Endothelial cell (in vitro differentiated cells): ENCODE measurements at regions not wholly inside any gene's neighbourhood (a gene's known extent, or its start where the extent isn't known, plus 50 kb on each side); places are given as distances from the start of the nearest gene placed in this dataset.

Experiments
- DNase-seq: peaks from one replicate; pipeline ENCODE4 v3.0.0; 2021; ENCODE audit warnings: low spot score
- H3K27ac Mint-ChIP-seq: one replicate; pipeline ENCODE4 v1.8.0; 2021; ENCODE audit warnings: mixed read lengths, inconsistent platforms; ENCODE audit not compliant: unreplicated experiment
- H3K27me3 Mint-ChIP-seq: one replicate; pipeline ENCODE4 v1.8.0; 2021; ENCODE audit warnings: mild to moderate bottlenecking, moderate library complexity, mixed read lengths, inconsistent platforms; ENCODE audit not compliant: unreplicated experiment
- H3K36me3 Mint-ChIP-seq: one replicate; pipeline ENCODE4 v1.8.0; 2021; ENCODE audit warnings: mild to moderate bottlenecking, low read depth, mixed read lengths, inconsistent platforms; ENCODE audit not compliant: unreplicated experiment
- H3K4me1 Mint-ChIP-seq: one replicate; pipeline ENCODE4 v1.8.0; 2021; ENCODE audit warnings: mild to moderate bottlenecking, mixed read lengths, inconsistent platforms; ENCODE audit not compliant: unreplicated experiment
- H3K4me3 Mint-ChIP-seq: one replicate; pipeline ENCODE4 v1.8.0; 2021; ENCODE audit warnings: mild to moderate bottlenecking, mixed read lengths, inconsistent platforms; ENCODE audit not compliant: unreplicated experiment
- H3K9me3 Mint-ChIP-seq: one replicate; pipeline ENCODE4 v1.8.0; 2021; ENCODE audit warnings: mixed read lengths, inconsistent platforms; ENCODE audit not compliant: unreplicated experiment
- TF ChIP-seq, protein P1 (sequence below): fragments of 200-600 bp; sonication (generic); IDR thresholded peaks from one replicate; pipeline ENCODE4 v1.5.0; 2021; ENCODE audit warnings: antibody characterized with exemption; ENCODE audit not compliant: unreplicated experiment

DNA sequence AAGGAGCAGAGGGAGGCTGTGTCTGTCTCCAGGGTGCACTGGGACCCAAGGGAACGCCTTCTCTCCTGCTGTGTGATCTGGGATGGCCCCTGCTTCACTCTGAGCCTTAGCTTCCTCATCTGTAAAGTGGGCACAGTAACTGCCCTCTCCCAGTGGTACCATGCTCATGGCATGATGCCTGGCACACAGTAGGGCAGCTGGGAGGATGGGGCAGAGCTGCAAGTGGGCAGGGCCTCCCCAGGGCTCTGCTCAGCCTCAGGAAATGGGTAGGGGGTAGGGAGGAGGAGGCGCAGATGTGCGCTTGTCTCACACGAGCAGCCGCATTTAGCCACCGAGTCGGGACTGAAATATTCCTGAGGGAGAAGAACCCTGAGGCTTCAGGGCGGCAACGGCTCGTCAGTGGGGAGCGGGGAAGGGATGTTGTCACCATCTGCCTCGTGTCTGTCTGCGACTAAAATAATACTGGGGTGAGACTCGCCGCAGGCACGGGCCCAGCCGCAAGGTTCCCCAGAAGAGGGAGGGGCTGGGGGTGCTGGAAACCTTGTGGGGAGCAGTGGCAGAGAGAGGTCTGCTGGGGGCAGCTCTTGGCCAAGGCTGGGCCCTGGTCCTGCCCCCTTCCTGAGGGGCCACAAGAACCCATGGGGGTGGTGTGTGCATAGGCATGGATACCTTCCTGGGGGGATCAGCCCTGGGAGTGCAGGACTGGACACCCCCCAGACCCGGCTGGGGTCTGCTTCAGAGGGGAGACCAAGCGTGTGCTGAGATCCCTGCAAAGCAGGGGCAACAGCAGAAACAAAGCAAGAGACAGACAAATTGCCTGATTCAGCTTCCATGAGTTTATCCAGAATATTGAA lies 55.2 kb upstream of the PSD2 start:
- Mint-ChIP-seq H3K4me1 (no peaks in the 10 kb centered on the region), H3K36me3 (peaks cover 4% of the 10 kb centered on the region), H3K4me3 (no peak overlapping the region), H3K27me3 (peaks cover 4% of the 10 kb centered on the region), H3K9me3 (no peaks in the 10 kb centered on the region), H3K27ac (no peak overlapping the region)
- DNase-seq = no peak
- TF ChIP-seq, protein P1, sequence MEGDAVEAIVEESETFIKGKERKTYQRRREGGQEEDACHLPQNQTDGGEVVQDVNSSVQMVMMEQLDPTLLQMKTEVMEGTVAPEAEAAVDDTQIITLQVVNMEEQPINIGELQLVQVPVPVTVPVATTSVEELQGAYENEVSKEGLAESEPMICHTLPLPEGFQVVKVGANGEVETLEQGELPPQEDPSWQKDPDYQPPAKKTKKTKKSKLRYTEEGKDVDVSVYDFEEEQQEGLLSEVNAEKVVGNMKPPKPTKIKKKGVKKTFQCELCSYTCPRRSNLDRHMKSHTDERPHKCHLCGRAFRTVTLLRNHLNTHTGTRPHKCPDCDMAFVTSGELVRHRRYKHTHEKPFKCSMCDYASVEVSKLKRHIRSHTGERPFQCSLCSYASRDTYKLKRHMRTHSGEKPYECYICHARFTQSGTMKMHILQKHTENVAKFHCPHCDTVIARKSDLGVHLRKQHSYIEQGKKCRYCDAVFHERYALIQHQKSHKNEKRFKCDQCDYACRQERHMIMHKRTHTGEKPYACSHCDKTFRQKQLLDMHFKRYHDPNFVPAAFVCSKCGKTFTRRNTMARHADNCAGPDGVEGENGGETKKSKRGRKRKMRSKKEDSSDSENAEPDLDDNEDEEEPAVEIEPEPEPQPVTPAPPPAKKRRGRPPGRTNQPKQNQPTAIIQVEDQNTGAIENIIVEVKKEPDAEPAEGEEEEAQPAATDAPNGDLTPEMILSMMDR = no peak

DNA sequence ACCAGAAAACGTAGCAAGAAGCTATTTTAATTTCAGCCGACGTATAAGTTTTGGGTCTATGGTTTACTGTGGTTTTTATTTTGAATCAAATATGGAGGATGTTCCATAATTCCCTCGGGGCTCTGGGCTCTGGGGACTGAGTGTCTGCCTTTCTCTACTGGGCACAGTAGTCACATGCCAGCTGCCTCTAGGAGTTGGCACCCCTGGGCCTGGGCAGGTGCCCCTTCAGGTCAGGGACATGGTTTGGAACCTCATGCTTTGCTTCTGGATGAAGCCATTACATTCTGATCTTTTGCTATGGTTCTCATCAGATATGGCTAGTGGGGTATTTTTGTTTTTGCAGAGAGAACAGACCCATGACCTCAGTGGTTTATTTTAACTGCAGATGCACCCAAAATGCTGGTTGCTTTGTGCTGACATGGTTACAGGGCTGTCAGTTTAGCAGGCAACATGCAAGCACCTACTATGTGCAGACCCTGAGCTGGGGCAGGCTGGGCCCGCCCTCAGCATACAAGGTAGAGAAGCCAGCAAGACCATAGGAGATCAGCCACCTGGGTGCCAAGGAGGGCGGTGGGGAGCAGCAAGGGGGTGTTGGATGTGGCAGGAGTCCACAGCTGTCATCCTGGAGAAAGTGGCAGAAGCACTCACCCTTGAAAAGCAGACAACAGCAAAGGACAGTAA lies 54.5 kb upstream of the PSD2 start:
- H3K4me1 Mint-ChIP-seq = peaks cover 4% of the 10 kb centered on the region
- peak overlapping the region; percentile 38 for H3K27ac Mint-ChIP-seq
- DNase-seq = no peak
- peaks cover 4% of the 10 kb centered on the region for H3K36me3 Mint-ChIP-seq
- TF ChIP-seq, protein P1 = no peak
- peaks cover 6% of the 10 kb centered on the region for H3K27me3 Mint-ChIP-seq
- no peaks in the 10 kb centered on the region for H3K9me3 Mint-ChIP-seq
- no peak overlapping the region for H3K4me3 Mint-ChIP-seq

DNA sequence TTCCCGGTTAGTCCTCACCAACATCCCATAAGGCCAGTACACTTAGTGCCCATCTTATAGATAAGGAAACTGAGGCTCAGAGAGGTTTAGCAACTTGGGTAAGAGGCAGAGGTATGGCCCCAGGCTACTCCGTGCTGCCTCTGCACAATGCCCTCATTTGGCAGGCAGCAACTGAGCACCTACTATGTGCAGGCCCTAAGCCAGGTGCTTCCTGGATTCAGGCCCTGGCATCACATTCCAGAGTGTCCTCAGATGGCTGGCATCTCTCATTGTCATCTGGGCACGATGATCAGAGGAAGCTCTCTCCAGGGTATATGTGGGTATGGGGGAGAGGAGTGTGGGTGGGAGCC lies 53.8 kb upstream of the PSD2 start:
- TF ChIP-seq, protein P1 = no peak
- Mint-ChIP-seq H3K27me3 (peaks cover 7% of the 10 kb centered on the region), H3K36me3 (peaks cover 4% of the 10 kb centered on the region), H3K27ac (no peak overlapping the region), H3K9me3 (no peaks in the 10 kb centered on the region), H3K4me1 (peaks cover 5% of the 10 kb centered on the region), H3K4me3 (no peak overlapping the region)
- no peak for DNase-seq

DNA sequence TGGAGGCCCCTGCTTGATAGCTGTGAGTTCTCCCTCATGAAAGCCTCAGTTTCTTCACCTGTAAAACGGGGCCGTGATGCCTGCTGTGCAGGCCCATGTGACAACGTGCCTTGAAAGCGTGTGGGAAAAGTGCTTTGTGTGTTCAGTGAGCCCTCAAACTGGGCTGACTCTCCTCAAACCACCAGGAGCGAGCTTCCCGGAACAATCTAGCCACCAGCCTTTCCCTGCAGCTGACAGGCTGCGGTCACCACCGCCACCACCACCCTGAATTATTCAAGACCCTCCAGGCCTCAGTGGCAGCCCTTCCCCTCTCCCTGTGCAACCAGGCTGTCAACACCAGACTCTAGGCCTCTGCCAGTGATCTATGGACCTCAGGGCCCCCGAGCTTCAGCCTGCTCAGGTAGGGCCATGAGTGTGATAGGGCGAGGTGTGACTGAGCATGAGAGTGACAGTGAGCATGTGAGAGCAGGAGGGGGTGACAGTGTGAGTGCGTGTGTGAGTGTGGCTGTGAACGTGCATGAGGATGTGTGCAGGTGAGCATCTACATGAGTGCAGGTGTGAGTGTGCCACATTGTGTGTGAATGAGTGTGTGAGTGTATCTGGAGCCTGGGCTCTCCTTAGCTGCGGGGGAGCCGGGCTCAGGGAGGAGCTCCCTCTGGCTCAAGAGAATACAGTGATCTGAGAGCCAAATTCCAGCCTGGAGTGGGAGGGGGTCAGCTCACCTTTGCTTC lies 53.3 kb upstream of the PSD2 start:
- peaks cover 9% of the 10 kb centered on the region for H3K27me3 Mint-ChIP-seq
- H3K4me1 Mint-ChIP-seq = peaks cover 8% of the 10 kb centered on the region
- H3K36me3 Mint-ChIP-seq = peaks cover 4% of the 10 kb centered on the region
- H3K9me3 Mint-ChIP-seq = no peaks in the 10 kb centered on the region
- no peak overlapping the region for H3K27ac Mint-ChIP-seq
- no peak for DNase-seq
- TF ChIP-seq, protein P1 = no peak
- H3K4me3 Mint-ChIP-seq = no peak overlapping the region
